Endothelial cell of umbilical vein (primary cell): ENCODE measurements at regions not wholly inside any gene's neighbourhood (a gene's known extent, or its start where the extent isn't known, plus 50 kb on each side); places are given as distances from the start of the nearest gene placed in this dataset.

Source experiments
- BruUV-seq: library from RNA; stranded (reverse); fragments of 400-500 nt; replicated peaks from 2 replicates; lab custom pipeline; 2021; lab: Mats Ljungman, UMichigan
- CTCF ChIA-PET: fragments of 300-600, 350-600 bp; sonication (Branson Sonifier 250); formaldehyde crosslinking; loops from one replicate; lab custom pipeline; 2021; ENCODE audit warnings: antibody characterized with exemption, inconsistent platforms; lab: Charles Lee
- POLR2A ChIA-PET: fragments of 300-600, 350-600 bp; sonication (Branson Sonifier 250); formaldehyde crosslinking; loops from one replicate; lab custom pipeline; 2021; ENCODE audit warnings: antibody characterized with exemption, inconsistent platforms; lab: Charles Lee
- DNase-seq: peaks from one replicate; pipeline ENCODE4 v3.0.0-alpha.2; 2011; ENCODE audit warnings: low read depth, low spot score
- FAIRE-seq: peaks from 2 replicates; lab custom pipeline; 2011; peaks lifted over from hg19 to GRCh38; lab: Jason Lieb, UNC
- H2AFZ ChIP-seq: 2 replicates; pipeline ENCODE4 v1.6.0; 2012; ENCODE audit warnings: low read depth, low read length, control low read depth, inconsistent platforms
- H3K27ac ChIP-seq: 2 replicates; pipeline ENCODE4 v1.5.1; 2011; ENCODE audit warnings: low read depth, mild to moderate bottlenecking, control low read depth, low read length, moderate library complexity; ENCODE audit not compliant: insufficient read depth
- H3K27me3 ChIP-seq, 2 experiments: 2 replicates each; pipeline versions ENCODE4 v1.6.0 to v1.6.1; 2011; ENCODE audit warnings: low read length in 2 of 2, mixed read lengths in 1 of 2; ENCODE audit not compliant: control insufficient read depth in 2 of 2, insufficient read depth in 2 of 2
- H3K36me3 ChIP-seq, 2 experiments: 2 replicates in 1 of 2; 3 replicates in 1 of 2; pipeline ENCODE4 v1.5.1; 2011; ENCODE audit warnings: low read length in 2 of 2, mild to moderate bottlenecking in 1 of 2, moderate library complexity in 1 of 2; ENCODE audit not compliant: control insufficient read depth in 2 of 2, insufficient read depth in 2 of 2; ENCODE audit errors: extremely low read depth in 1 of 2
- H3K4me1 ChIP-seq: 3 replicates; pipeline ENCODE4 v1.5.1; 2011; ENCODE audit warnings: mild to moderate bottlenecking, low read length; ENCODE audit not compliant: control insufficient read depth, insufficient read depth; ENCODE audit errors: extremely low read depth
- H3K4me2 ChIP-seq: 2 replicates; pipeline ENCODE4 v1.6.1; 2011; ENCODE audit warnings: low read length, control low read depth, mixed read lengths; ENCODE audit not compliant: insufficient read depth
- H3K4me3 ChIP-seq, 3 experiments: fragments of 200-600 bp in 1 of 3; sonication (generic), shearing (Covaris generic) in 1 of 3; replicated peaks in 1 of 3; 2 replicates each; pipeline ENCODE4 v1.5.1; 2011 to 2016; ENCODE audit warnings: control low read depth in 3 of 3, low read length in 3 of 3, mild to moderate bottlenecking in 2 of 3, inconsistent platforms in 1 of 3, low read depth in 1 of 3, moderate library complexity in 1 of 3; ENCODE audit not compliant: insufficient read depth in 1 of 3
- H3K79me2 ChIP-seq: 2 replicates; pipeline ENCODE4 v1.6.0; 2012; ENCODE audit warnings: low read length, inconsistent platforms; ENCODE audit not compliant: control insufficient read depth, insufficient read depth
- H3K9ac ChIP-seq: replicated peaks from 2 replicates; pipeline ENCODE3; 2011; ENCODE audit warnings: low read length, control low read depth; ENCODE audit not compliant: insufficient read depth; ENCODE audit errors: extremely low read depth
- H3K9me1 ChIP-seq: replicated peaks from 3 replicates; pipeline ENCODE4 v1.6.0; 2011; ENCODE audit warnings: mild to moderate bottlenecking, low read length; ENCODE audit not compliant: control insufficient read depth, insufficient read depth; ENCODE audit errors: extremely low read depth
- H3K9me3 ChIP-seq: replicated peaks from 2 replicates; pipeline ENCODE4 v1.5.1; 2012; ENCODE audit warnings: low read length, inconsistent platforms; ENCODE audit not compliant: control insufficient read depth, insufficient read depth
- H4K20me1 ChIP-seq: replicated peaks from 2 replicates; pipeline ENCODE3; 2011; ENCODE audit warnings: mild to moderate bottlenecking, low read length; ENCODE audit not compliant: control insufficient read depth, insufficient read depth; ENCODE audit errors: extremely low read depth
- CTCF ChIP-seq, 2 donors: IDR thresholded peaks; 1 replicate in 1 of 2; 2 replicates in 1 of 2; pipeline ENCODE4 v1.5.1; 2011; ENCODE audit warnings: low read length in 2 of 2, mild to moderate bottlenecking in 2 of 2, moderate library complexity in 2 of 2, control low read depth in 1 of 2, inconsistent platforms in 1 of 2, low read depth in 1 of 2; ENCODE audit not compliant: insufficient read depth in 1 of 2; ENCODE audit errors: extremely low read depth in 1 of 2
- EZH2 ChIP-seq: IDR thresholded peaks from 2 replicates; pipeline ENCODE4 v1.6.1; 2012; ENCODE audit warnings: borderline replicate concordance, low read depth, mild to moderate bottlenecking, moderate library complexity, low read length, inconsistent platforms; ENCODE audit not compliant: severe bottlenecking
- FOS ChIP-seq: IDR thresholded peaks from 2 replicates; pipeline ENCODE4 v1.6.1; 2011; ENCODE audit warnings: mild to moderate bottlenecking, low read length, moderate library complexity, borderline replicate concordance; ENCODE audit not compliant: insufficient read depth
- GATA2 ChIP-seq: IDR thresholded peaks from 2 replicates; pipeline ENCODE4 v1.7.0; 2011; ENCODE audit warnings: low read depth, mild to moderate bottlenecking, moderate library complexity, mixed read lengths, low read length; ENCODE audit not compliant: insufficient read length, insufficient read depth
- JUN ChIP-seq: IDR thresholded peaks from 2 replicates; pipeline ENCODE4 v1.6.1; 2011; ENCODE audit warnings: borderline replicate concordance, low read depth; ENCODE audit not compliant: insufficient read length, insufficient read depth
- MAX ChIP-seq: IDR thresholded peaks from 2 replicates; pipeline ENCODE4 v1.6.1; 2011; ENCODE audit not compliant: insufficient read depth, insufficient read length
- MYC ChIP-seq: IDR thresholded peaks from one replicate; pipeline ENCODE4 v1.6.1; 2011; ENCODE audit warnings: mild to moderate bottlenecking, low read depth, low read length
- POLR2A ChIP-seq: IDR thresholded peaks from 2 replicates; pipeline ENCODE4 v1.6.1; 2012; ENCODE audit warnings: low read depth, mild to moderate bottlenecking, control low read depth, low read length
- POLR2AphosphoS5 ChIP-seq: IDR thresholded peaks from 2 replicates; pipeline ENCODE4 v1.6.1; 2012; ENCODE audit warnings: low read depth, mild to moderate bottlenecking, control low read depth, low read length, moderate library complexity; ENCODE audit not compliant: insufficient read depth
- dilution Hi-C: fragments of 300-500 bp; cut with MboI; formaldehyde crosslinking; loops from one replicate; pipeline ENCODE4 v1.15.0; 2019; ENCODE audit warnings: low sequenced_read_pairs; ENCODE audit not compliant: extremely low pct_ligation_motif_present
- intact Hi-C: fragments of 100-400 bp; cut with micrococcal nuclease; formaldehyde crosslinking; loops from one replicate; pipeline ENCODE4 v1.10.0; 2022

GRCh38 chr2:173545364-173545763 is 190.7 kb downstream of the CDCA7 start:
- FAIRE-seq (no peak), DNase-seq (no peak)
- Histone ChIP-seq H3K9me3 (no peaks in the 10 kb centered on the region), H3K9ac (no peak overlapping the region), H3K79me2 (no peaks in the 10 kb centered on the region), H3K4me3 (no peak overlapping the region), H4K20me1 (no peaks in the 10 kb centered on the region), H3K27ac (no peak overlapping the region), H3K9me1 (no peaks in the 10 kb centered on the region), H3K27me3 (peaks cover 3 to 6% of the 10 kb centered on the region in 2 experiments), H3K4me2 (no peak overlapping the region), H2AFZ (no peak overlapping the region), H3K36me3 (no peaks in the 10 kb centered on the region), H3K4me1 (no peaks in the 10 kb centered on the region)
- POLR2A ChIA-PET: interaction anchor here (0.6 kb wide), 1 partner anchor 419 kb away, joined by 3 read pairs; no protein-coding TSS in a partner anchor
- intact Hi-C loops: no loop called here
- dilution Hi-C loops: no loop called here
- CTCF ChIA-PET: interaction anchor here (0.7 to 0.8 kb wide), 2 partner anchors 121 to 135 kb away, joined by 3 read pairs; no protein-coding TSS in a partner anchor
- BruUV-seq: no TSS peak
- TF ChIP-seq FOS: no peak
- no peak for TF ChIP-seq POLR2A
- TF ChIP-seq POLR2AphosphoS5: no peak
- TF ChIP-seq JUN: no peak
- TF ChIP-seq MYC: no peak
- no peak for TF ChIP-seq GATA2
- TF ChIP-seq CTCF (IDR thresholded peaks at IDR 0.05; ENCODE audit: extremely low read depth in 1 of 2, insufficient read depth in 1 of 2, low read depth in 1 of 2, low read length in 2 of 2): no peak
- TF ChIP-seq MAX: no peak
- TF ChIP-seq EZH2: no peak
